H1 (cell line): ENCODE measurements at regions not wholly inside any gene's neighbourhood (a gene's known extent, or its start where the extent isn't known, plus 50 kb on each side); places are given as distances from the start of the nearest gene placed in this dataset.

Experiments
- CTCF ChIA-PET: fragments of 300-600 bp; sonication (Branson Sonifier 250); formaldehyde crosslinking; loops from one replicate; lab custom pipeline; 2021; ENCODE audit not compliant: partially characterized antibody; lab: Charles Lee
- POLR2A ChIA-PET: fragments of 300-600 bp; sonication (Branson Sonifier 250); formaldehyde crosslinking; loops from one replicate; lab custom pipeline; 2021; ENCODE audit warnings: inconsistent platforms; ENCODE audit not compliant: partially characterized antibody; lab: Charles Lee
- DNase-seq, 2 experiments: peaks; one replicate each; pipeline versions ENCODE4 v3.0.0 to v3.0.0-alpha.2; 2010 to 2022; ENCODE audit warnings: low spot score in 2 of 2, low read depth in 1 of 2, mixed read lengths in 1 of 2
- FAIRE-seq: peaks from 2 replicates; lab custom pipeline; 2011; peaks lifted over from hg19 to GRCh38; lab: Jason Lieb, UNC
- H2AFZ ChIP-seq: 2 replicates; pipeline ENCODE4 v1.8.1; 2012; ENCODE audit warnings: low read length, inconsistent platforms
- H2AK5ac ChIP-seq: 2 replicates; pipeline ENCODE4 v1.6.1; 2013; ENCODE audit warnings: low read depth, low read length
- H2BK120ac ChIP-seq: replicated peaks from 2 replicates; pipeline ENCODE3; 2013; ENCODE audit warnings: low read depth, low read length, inconsistent platforms
- H2BK12ac ChIP-seq: 2 replicates; pipeline ENCODE4 v1.6.1; 2013; ENCODE audit warnings: low read depth, low read length
- H2BK15ac ChIP-seq: 2 replicates; pipeline ENCODE4 v1.6.1; 2013; ENCODE audit warnings: low read length
- H2BK20ac ChIP-seq: 2 replicates; pipeline ENCODE4 v1.6.1; 2013; ENCODE audit warnings: low read length
- H2BK5ac ChIP-seq: 2 replicates; pipeline ENCODE4 v1.6.1; 2013; ENCODE audit warnings: low read depth, low read length
- H3K14ac ChIP-seq: 2 replicates; pipeline ENCODE4 v1.6.1; 2013; ENCODE audit warnings: inconsistent platforms; ENCODE audit not compliant: insufficient read length
- H3K18ac ChIP-seq: 2 replicates; pipeline ENCODE4 v1.6.1; 2013; ENCODE audit warnings: low read length; ENCODE audit errors: extremely low read depth
- H3K23ac ChIP-seq: 2 replicates; pipeline ENCODE4 v1.6.1; 2013; ENCODE audit warnings: inconsistent platforms; ENCODE audit not compliant: insufficient read length
- H3K23me2 ChIP-seq: 2 replicates; pipeline ENCODE4 v1.6.1; 2013; ENCODE audit warnings: low read depth, low read length
- H3K27ac ChIP-seq: 2 replicates; pipeline ENCODE4 v1.6.1; 2011; ENCODE audit warnings: low read depth, low read length, inconsistent platforms
- H3K27me3 ChIP-seq, 4 experiments: replicated peaks in 1 of 4; 1 replicate in 1 of 4; 2 replicates in 3 of 4; pipeline versions ENCODE4 v1.6.1 to v1.8.1; 2011 to 2013; ENCODE audit warnings: low read length in 3 of 4, mild to moderate bottlenecking in 3 of 4, inconsistent platforms in 2 of 4, mixed read lengths in 2 of 4, moderate library complexity in 1 of 4; ENCODE audit not compliant: control insufficient read depth in 3 of 4, insufficient read depth in 3 of 4; ENCODE audit errors: extremely low read depth in 1 of 4
- H3K36me3 ChIP-seq, 4 experiments: 2 replicates each; pipeline versions ENCODE4 v1.6.1 to v1.8.1; 2011 to 2013; ENCODE audit warnings: mild to moderate bottlenecking in 4 of 4, low read length in 3 of 4, moderate library complexity in 2 of 4, control low read depth in 1 of 4, inconsistent platforms in 1 of 4; ENCODE audit not compliant: insufficient read depth in 4 of 4, control insufficient read depth in 2 of 4
- H3K4ac ChIP-seq: replicated peaks from 2 replicates; pipeline ENCODE3; 2013; ENCODE audit warnings: low read length, low read depth, mixed read lengths, inconsistent platforms; ENCODE audit not compliant: insufficient read length
- H3K4me1 ChIP-seq, 4 experiments: replicated peaks in 1 of 4; 1 replicate in 1 of 4; 2 replicates in 3 of 4; pipeline versions ENCODE4 v1.6.1 to v1.8.1; 2011 to 2013; ENCODE audit warnings: low read length in 3 of 4, inconsistent platforms in 2 of 4, mixed read lengths in 1 of 4; ENCODE audit not compliant: insufficient read depth in 4 of 4, control insufficient read depth in 3 of 4
- H3K4me2 ChIP-seq, 2 experiments: 2 replicates each; pipeline versions ENCODE4 v1.6.1 to v1.8.1; 2011 to 2013; ENCODE audit warnings: low read depth in 2 of 2, low read length in 2 of 2, control low read depth in 1 of 2, inconsistent platforms in 1 of 2, mild to moderate bottlenecking in 1 of 2; ENCODE audit not compliant: insufficient read depth in 1 of 2
- H3K4me3 ChIP-seq, 4 experiments: fragments of 200-600, 300-600 bp in 1 of 4; sonication (generic), shearing (Covaris generic), sonication (Bioruptor Twin) in 1 of 4; 2 replicates each; pipeline versions ENCODE4 v1.5.1 to v1.8.1; 2011 to 2016; ENCODE audit warnings: low read length in 4 of 4, low read depth in 3 of 4, control low read depth in 2 of 4, inconsistent platforms in 2 of 4, mild to moderate bottlenecking in 2 of 4, mixed read lengths in 1 of 4, moderate library complexity in 1 of 4; ENCODE audit not compliant: insufficient read depth in 2 of 4; ENCODE audit errors: extremely low read depth in 1 of 4
- H3K56ac ChIP-seq: replicated peaks from 2 replicates; pipeline ENCODE3; 2013; ENCODE audit warnings: low read depth, mild to moderate bottlenecking, mixed read lengths, low read length, inconsistent platforms; ENCODE audit not compliant: insufficient read length
- H3K79me1 ChIP-seq: 2 replicates; pipeline ENCODE4 v1.6.1; 2013; ENCODE audit warnings: low read depth, low read length, control low read depth
- H3K79me2 ChIP-seq, 2 experiments: 2 replicates each; pipeline versions ENCODE4 v1.6.1 to v1.8.1; 2012 to 2013; ENCODE audit warnings: low read length in 2 of 2, mild to moderate bottlenecking in 2 of 2, inconsistent platforms in 1 of 2; ENCODE audit not compliant: insufficient read depth in 2 of 2, control insufficient read depth in 1 of 2
- H3K9ac ChIP-seq, 4 experiments: replicated peaks in 1 of 4; 1 replicate in 1 of 4; 2 replicates in 3 of 4; pipeline versions ENCODE4 v1.6.1 to v1.8.1; 2011 to 2013; ENCODE audit warnings: low read depth in 3 of 4, low read length in 3 of 4, control low read depth in 2 of 4, mild to moderate bottlenecking in 2 of 4, moderate library complexity in 2 of 4, inconsistent platforms in 1 of 4; ENCODE audit errors: extremely low read depth in 1 of 4
- H3K9me3 ChIP-seq, 2 experiments: 2 replicates each; pipeline versions ENCODE4 v1.6.1 to v1.8.1; 2012 to 2013; ENCODE audit warnings: mild to moderate bottlenecking in 2 of 2, moderate library complexity in 2 of 2, control low read depth in 1 of 2, inconsistent platforms in 1 of 2, low read depth in 1 of 2, low read length in 1 of 2, mixed read lengths in 1 of 2; ENCODE audit not compliant: insufficient read depth in 2 of 2
- H4K20me1 ChIP-seq, 2 experiments: replicated peaks in 1 of 2; 2 replicates each; pipeline versions ENCODE3 to v1.8.1; 2011 to 2013; ENCODE audit warnings: inconsistent platforms in 2 of 2, low read length in 2 of 2, mild to moderate bottlenecking in 1 of 2; ENCODE audit not compliant: insufficient read depth in 2 of 2, control insufficient read depth in 1 of 2
- H4K5ac ChIP-seq: 2 replicates; pipeline ENCODE4 v1.6.1; 2013; ENCODE audit warnings: low read length, low read depth, mixed read lengths, inconsistent platforms; ENCODE audit not compliant: insufficient read length
- H4K8ac ChIP-seq: 2 replicates; pipeline ENCODE4 v1.8.0; 2013; ENCODE audit warnings: mild to moderate bottlenecking, moderate library complexity, low read length, inconsistent platforms; ENCODE audit not compliant: insufficient read depth; ENCODE audit errors: extremely low read depth
- H4K91ac ChIP-seq: replicated peaks from 2 replicates; pipeline ENCODE3; 2013; ENCODE audit warnings: low read length, mixed read lengths, inconsistent platforms; ENCODE audit not compliant: insufficient read length
- ATF2 ChIP-seq: IDR thresholded peaks from 2 replicates; pipeline ENCODE4 v1.6.1; 2012; ENCODE audit warnings: low read length, inconsistent platforms
- BACH1 ChIP-seq: IDR thresholded peaks from 2 replicates; pipeline ENCODE4 v1.6.1; 2012; ENCODE audit warnings: low read length, improper control_type of control experiment
- BRCA1 ChIP-seq: IDR thresholded peaks from 2 replicates; pipeline ENCODE4 v1.6.1; 2012; ENCODE audit warnings: low read depth, low read length, improper control_type of control experiment
- CEBPB ChIP-seq: IDR thresholded peaks from 2 replicates; pipeline ENCODE4 v1.6.1; 2012; ENCODE audit warnings: low read depth, low read length
- MAFK ChIP-seq: IDR thresholded peaks from 2 replicates; pipeline ENCODE4 v1.6.1; 2012; ENCODE audit warnings: low read depth, mild to moderate bottlenecking, improper control_type of control experiment, low read length
- NANOG ChIP-seq: IDR thresholded peaks from 2 replicates; pipeline ENCODE4 v1.6.1; 2011; ENCODE audit warnings: low read length, low read depth, mild to moderate bottlenecking, inconsistent platforms; ENCODE audit not compliant: insufficient read depth, poor library complexity, severe bottlenecking
- RAD21 ChIP-seq, 2 experiments: IDR thresholded peaks in 1 of 2; conservative IDR thresholded peaks in 1 of 2; 2 replicates each; pipeline ENCODE4 v1.6.1; 2011; ENCODE audit warnings: low read depth in 2 of 2, low read length in 2 of 2, improper control_type of control experiment in 1 of 2, inconsistent platforms in 1 of 2, mild to moderate bottlenecking in 1 of 2, moderate library complexity in 1 of 2
- RNF2 ChIP-seq: fragments of 200-900, 300-1000 bp; sonication (generic); IDR thresholded peaks from 2 replicates; pipeline ENCODE4 v1.7.1; 2016; ENCODE audit warnings: borderline replicate concordance, low read depth, mild to moderate bottlenecking, antibody characterized with exemption, low read length; ENCODE audit not compliant: poor library complexity, severe bottlenecking; ENCODE audit errors: missing control alignments
- SIX5 ChIP-seq: IDR thresholded peaks from 2 replicates; pipeline ENCODE4 v1.6.1; 2011; ENCODE audit warnings: mild to moderate bottlenecking, low read depth, low read length
- SUZ12 ChIP-seq: fragments of 200-600 bp; sonication (generic); IDR thresholded peaks from 2 replicates; pipeline ENCODE4 v1.6.1; 2012; ENCODE audit warnings: mild to moderate bottlenecking, inconsistent platforms, low read length, moderate library complexity, mixed read lengths
- TAF7 ChIP-seq: optimal IDR thresholded peaks from 2 replicates; pipeline ENCODE3; 2011; ENCODE audit warnings: low read depth, mild to moderate bottlenecking, inconsistent platforms, low read length, moderate library complexity, borderline replicate concordance
- TBP ChIP-seq: IDR thresholded peaks from 2 replicates; pipeline ENCODE4 v1.6.1; 2011; ENCODE audit warnings: low read depth, low read length, improper control_type of control experiment
- YY1 ChIP-seq: IDR thresholded peaks from 2 replicates; pipeline ENCODE4 v1.6.1; 2011; ENCODE audit warnings: low read depth, mild to moderate bottlenecking, low read length
- WGBS, 2 experiments: shearing (Covaris generic) in 1 of 2; methylation state at CpG; one replicate each; pipeline versions ENCODE4 v1.1.6 to v1.1.7; 2013 to 2015; ENCODE audit warnings: low lambda C conversion rate in 2 of 2, mixed read lengths in 2 of 2, inconsistent platforms in 1 of 2, low coverage in 1 of 2, missing lambda C conversion rate in 1 of 2; ENCODE audit not compliant: insufficient replicate concordance in 2 of 2, insufficient coverage in 1 of 2, insufficient read length in 1 of 2; ENCODE audit errors: extremely low coverage in 1 of 2, missing lambda C conversion rate in 1 of 2; 5-methylcytosine and 5-hydroxymethylcytosine counted together

GRCh38 chr2:78967294-78967693, 58.2 kb upstream of the REG3G start:
- no peaks in the 10 kb centered on the region for H4K20me1 ChIP-seq
- H2AK5ac ChIP-seq: no peak overlapping the region
- 85% methylated on average over 4 of the region's 4 CpGs; no CpG with 5 or more reads in 1 of the 2 experiments for WGBS, 2 experiments
- H2BK5ac ChIP-seq: no peak overlapping the region
- H2AFZ ChIP-seq: peak overlapping the region; percentile 24; the same call in 1 of the 2 replicates
- no peaks in the 10 kb centered on the region for H3K36me3 ChIP-seq
- no peak overlapping the region for H3K4me3 ChIP-seq
- H3K14ac ChIP-seq: no peak overlapping the region
- ChIA-PET CTCF (interaction anchor here (0.7 kb wide), 1 partner anchor 12 kb away, joined by 3 read pairs; no protein-coding TSS in a partner anchor), POLR2A (no interaction called here)
- H3K79me2 ChIP-seq: no peaks in the 10 kb centered on the region
- H3K27me3 ChIP-seq: no peaks in the 10 kb centered on the region
- no peak overlapping the region for H2BK12ac ChIP-seq
- DNase-seq (no peak), FAIRE-seq (no peak)
- H2BK120ac ChIP-seq: peak overlapping the region; percentile 38
- H4K5ac ChIP-seq: no peak overlapping the region
- H3K23me2 ChIP-seq: no peaks in the 10 kb centered on the region
- H3K56ac ChIP-seq: no peak overlapping the region
- no peak overlapping the region for H2BK20ac ChIP-seq
- no peak overlapping the region for H2BK15ac ChIP-seq
- no peak overlapping the region for H3K23ac ChIP-seq
- H3K79me1 ChIP-seq: no peaks in the 10 kb centered on the region
- no peaks in the 10 kb centered on the region for H3K4me1 ChIP-seq
- H3K27ac ChIP-seq: no peak overlapping the region
- H3K18ac ChIP-seq: no peak overlapping the region
- no peak overlapping the region for H3K4me2 ChIP-seq
- H4K8ac ChIP-seq: no peak overlapping the region
- no peaks in the 10 kb centered on the region for H3K9me3 ChIP-seq
- no peak overlapping the region for H3K9ac ChIP-seq
- no peak overlapping the region for H3K4ac ChIP-seq
- H4K91ac ChIP-seq: no peak overlapping the region
- no peak for TF ChIP-seq MAFK
- no peak for TF ChIP-seq RNF2
- TF ChIP-seq NANOG: no peak
- TF ChIP-seq BACH1: no peak
- no peak for TF ChIP-seq TBP
- no peak for TF ChIP-seq SUZ12
- TF ChIP-seq YY1: no peak
- no peak for TF ChIP-seq ATF2
- TF ChIP-seq CEBPB: no peak
- no peak for TF ChIP-seq RAD21 (IDR thresholded peaks at IDR 0.05 in 1 of 2, conservative IDR thresholded peaks at IDR 0.05 in 1 of 2; ENCODE audit: low read depth in 2 of 2, low read length in 2 of 2)
- no peak for TF ChIP-seq TAF7
- no peak for TF ChIP-seq SIX5
- no peak for TF ChIP-seq BRCA1
